Loucy (cell line): ENCODE measurements at regions not wholly inside any gene's neighbourhood (a gene's known extent, or its start where the extent isn't known, plus 50 kb on each side); places are given as distances from the start of the nearest gene placed in this dataset.

Experiments
- H2AFZ ChIP-seq: fragments of 200-600 bp; sonication (generic); 2 replicates; pipeline ENCODE4 v1.6.0; 2016; ENCODE audit warnings: antibody characterized with exemption, mild to moderate bottlenecking, low read length, moderate library complexity
- H3F3A ChIP-seq: fragments of 200-600 bp; 2 replicates; pipeline ENCODE4 v1.6.0; 2016; ENCODE audit warnings: antibody characterized with exemption, low read depth, mild to moderate bottlenecking
- H3K27me3 ChIP-seq: fragments of 200-600 bp; sonication (generic); 2 replicates; pipeline ENCODE4 v1.6.1; 2014; ENCODE audit warnings: low read length, mild to moderate bottlenecking; ENCODE audit not compliant: insufficient read depth, poor library complexity, severe bottlenecking
- H3K36me3 ChIP-seq: fragments of 200-600 bp; sonication (generic); 2 replicates; pipeline ENCODE4 v1.6.1; 2016; ENCODE audit warnings: low read length; ENCODE audit not compliant: insufficient read depth
- H3K4me1 ChIP-seq: fragments of 200-600 bp; sonication (generic); 2 replicates; pipeline ENCODE4 v1.5.1; 2014; ENCODE audit warnings: low read length, mild to moderate bottlenecking; ENCODE audit not compliant: insufficient read depth, poor library complexity, severe bottlenecking
- H3K4me2 ChIP-seq: fragments of 200-600 bp; sonication (generic); 2 replicates; pipeline ENCODE4 v1.6.0; 2014; ENCODE audit warnings: antibody characterized with exemption, low read length, low read depth, mild to moderate bottlenecking; ENCODE audit not compliant: poor library complexity, severe bottlenecking
- H3K4me3 ChIP-seq: fragments of 200-600 bp; sonication (generic); 2 replicates; pipeline ENCODE4 v1.5.1; 2014; ENCODE audit warnings: low read length, mild to moderate bottlenecking, mixed read lengths; ENCODE audit not compliant: poor library complexity, severe bottlenecking
- H3K79me2 ChIP-seq: fragments of 200-600 bp; sonication (generic); 2 replicates; pipeline ENCODE4 v1.6.1; 2014; ENCODE audit warnings: low read length; ENCODE audit not compliant: insufficient read depth
- H3K9ac ChIP-seq: fragments of 200-600 bp; sonication (generic); 2 replicates; pipeline ENCODE4 v1.6.0; 2014; ENCODE audit warnings: mild to moderate bottlenecking, low read depth, low read length, moderate library complexity; ENCODE audit not compliant: poor library complexity, severe bottlenecking
- H3K9me2 ChIP-seq: fragments of 200-600 bp; sonication (generic); replicated peaks from 2 replicates; pipeline ENCODE4 v1.6.1; 2016; ENCODE audit warnings: low read depth, low read length, mixed read lengths
- H3K9me3 ChIP-seq: fragments of 200-600 bp; sonication (generic); 2 replicates; pipeline ENCODE4 v1.6.1; 2014; ENCODE audit warnings: mild to moderate bottlenecking, antibody characterized with exemption, low read length, low read depth; ENCODE audit not compliant: insufficient read depth
- H4K20me1 ChIP-seq: fragments of 200-600 bp; sonication (generic); 2 replicates; pipeline ENCODE4 v1.6.0; 2014; ENCODE audit warnings: antibody characterized with exemption, low read length, mild to moderate bottlenecking; ENCODE audit not compliant: insufficient read depth, poor library complexity, severe bottlenecking
- EZH2phosphoT487 ChIP-seq: fragments of 200-600 bp; IDR thresholded peaks from 2 replicates; pipeline ENCODE4 v1.6.1; 2018; ENCODE audit warnings: antibody characterized with exemption, mild to moderate bottlenecking, moderate library complexity, borderline replicate concordance
- TF ChIP-seq, protein P1 (sequence below): fragments of 200-600 bp; sonication (generic); conservative IDR thresholded peaks from 2 replicates; pipeline ENCODE4 v1.5.1; 2014; ENCODE audit warnings: mild to moderate bottlenecking, antibody characterized with exemption, low read length

DNA sequence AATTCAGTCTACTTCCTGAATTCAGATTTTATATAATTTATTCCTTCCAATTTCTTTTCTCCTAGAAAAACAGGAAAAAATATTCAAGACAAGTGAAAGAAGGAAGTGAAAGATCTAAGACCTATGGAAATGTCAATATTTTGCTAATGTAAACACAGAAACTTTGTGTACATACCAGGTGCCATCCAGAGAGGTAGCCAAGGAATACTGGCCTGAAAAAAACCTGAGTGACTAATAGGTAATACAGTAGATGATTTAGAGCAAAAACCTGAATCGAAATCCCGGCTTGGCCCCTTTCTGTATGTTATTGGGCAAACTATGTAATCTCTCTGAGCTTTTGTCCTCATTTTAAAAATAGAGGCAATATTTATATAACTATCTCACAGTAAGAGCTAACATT is 59.2 kb upstream of the FSHB start:
- TF ChIP-seq, protein P1, sequence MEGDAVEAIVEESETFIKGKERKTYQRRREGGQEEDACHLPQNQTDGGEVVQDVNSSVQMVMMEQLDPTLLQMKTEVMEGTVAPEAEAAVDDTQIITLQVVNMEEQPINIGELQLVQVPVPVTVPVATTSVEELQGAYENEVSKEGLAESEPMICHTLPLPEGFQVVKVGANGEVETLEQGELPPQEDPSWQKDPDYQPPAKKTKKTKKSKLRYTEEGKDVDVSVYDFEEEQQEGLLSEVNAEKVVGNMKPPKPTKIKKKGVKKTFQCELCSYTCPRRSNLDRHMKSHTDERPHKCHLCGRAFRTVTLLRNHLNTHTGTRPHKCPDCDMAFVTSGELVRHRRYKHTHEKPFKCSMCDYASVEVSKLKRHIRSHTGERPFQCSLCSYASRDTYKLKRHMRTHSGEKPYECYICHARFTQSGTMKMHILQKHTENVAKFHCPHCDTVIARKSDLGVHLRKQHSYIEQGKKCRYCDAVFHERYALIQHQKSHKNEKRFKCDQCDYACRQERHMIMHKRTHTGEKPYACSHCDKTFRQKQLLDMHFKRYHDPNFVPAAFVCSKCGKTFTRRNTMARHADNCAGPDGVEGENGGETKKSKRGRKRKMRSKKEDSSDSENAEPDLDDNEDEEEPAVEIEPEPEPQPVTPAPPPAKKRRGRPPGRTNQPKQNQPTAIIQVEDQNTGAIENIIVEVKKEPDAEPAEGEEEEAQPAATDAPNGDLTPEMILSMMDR: no peak
- no peak for TF ChIP-seq EZH2phosphoT487
- H3K9ac ChIP-seq: no peak overlapping the region
- H3K27me3 ChIP-seq: peaks cover 5% of the 10 kb centered on the region
- H3K4me1 ChIP-seq: no peaks in the 10 kb centered on the region
- no peaks in the 10 kb centered on the region for H3F3A ChIP-seq
- H3K79me2 ChIP-seq: no peaks in the 10 kb centered on the region
- no peaks in the 10 kb centered on the region; the same call in 1 of the 2 replicates for H3K9me3 ChIP-seq
- H3K36me3 ChIP-seq: no peaks in the 10 kb centered on the region
- H3K4me2 ChIP-seq: no peak overlapping the region
- no peaks in the 10 kb centered on the region for H3K9me2 ChIP-seq
- H2AFZ ChIP-seq: no peak overlapping the region
- no peak overlapping the region for H3K4me3 ChIP-seq
- H4K20me1 ChIP-seq: no peaks in the 10 kb centered on the region

DNA sequence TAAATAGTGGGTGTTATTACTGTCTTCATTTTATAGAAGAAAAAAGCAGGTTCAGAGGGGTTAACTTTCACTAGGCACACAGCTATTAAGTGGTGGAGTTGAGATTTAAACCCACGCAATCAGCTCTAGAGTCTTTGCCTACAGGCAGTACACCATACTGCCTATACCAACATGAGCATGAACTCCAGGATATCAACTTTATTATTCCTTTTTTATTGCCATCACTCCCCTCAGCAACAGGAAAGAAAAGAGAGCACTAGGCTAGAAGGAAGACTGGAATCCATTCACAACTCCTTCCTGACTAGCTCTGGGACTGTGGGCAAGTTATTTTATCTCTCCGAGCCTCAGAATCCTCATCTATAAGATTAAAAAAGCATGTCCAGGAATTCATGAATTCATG is 58.7 kb upstream of the FSHB start:
- Histone ChIP-seq H2AFZ (no peak overlapping the region), H4K20me1 (no peaks in the 10 kb centered on the region), H3K9ac (no peak overlapping the region), H3K4me1 (no peaks in the 10 kb centered on the region), H3K79me2 (no peaks in the 10 kb centered on the region), H3K4me3 (no peak overlapping the region), H3K9me3 (no peaks in the 10 kb centered on the region; the same call in 1 of the 2 replicates), H3K27me3 (peaks cover 5% of the 10 kb centered on the region), H3K4me2 (no peak overlapping the region), H3K9me2 (no peaks in the 10 kb centered on the region), H3F3A (no peaks in the 10 kb centered on the region), H3K36me3 (no peaks in the 10 kb centered on the region)
- no peak for TF ChIP-seq EZH2phosphoT487
- TF ChIP-seq, protein P1: no peak

DNA sequence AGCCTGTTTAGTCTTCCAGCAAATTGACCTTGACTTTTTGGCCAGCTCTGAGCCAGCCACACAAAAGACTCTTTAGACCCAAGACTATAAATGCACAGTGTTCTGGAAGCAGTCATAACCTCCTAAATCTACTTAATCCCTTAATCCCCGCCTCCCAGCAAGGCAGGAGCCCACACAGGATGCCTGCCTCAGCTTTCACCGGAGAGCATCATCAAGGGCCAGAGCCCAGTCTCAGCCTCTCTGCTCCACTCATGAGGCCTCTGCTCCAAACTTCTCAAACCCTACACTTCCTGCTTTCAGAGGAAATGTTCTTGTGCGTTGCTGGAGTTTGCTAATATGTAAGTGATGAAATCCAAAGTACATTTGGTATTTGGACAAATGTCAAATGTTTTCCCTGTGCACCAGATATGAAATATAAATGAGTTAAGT is 57.9 kb upstream of the FSHB start:
- no peak overlapping the region for H2AFZ ChIP-seq
- no peaks in the 10 kb centered on the region for H3K79me2 ChIP-seq
- H3K4me1 ChIP-seq: no peaks in the 10 kb centered on the region
- no peaks in the 10 kb centered on the region for H3F3A ChIP-seq
- H4K20me1 ChIP-seq: no peaks in the 10 kb centered on the region
- no peak for TF ChIP-seq EZH2phosphoT487
- TF ChIP-seq, protein P1: no peak
- peaks cover 4% of the 10 kb centered on the region; the same call in 1 of the 2 replicates for H3K9me3 ChIP-seq
- no peaks in the 10 kb centered on the region for H3K36me3 ChIP-seq
- H3K4me2 ChIP-seq: no peak overlapping the region
- no peak overlapping the region for H3K4me3 ChIP-seq
- H3K9me2 ChIP-seq: no peaks in the 10 kb centered on the region
- H3K9ac ChIP-seq: no peak overlapping the region
- peaks cover 5% of the 10 kb centered on the region for H3K27me3 ChIP-seq
